Large intestine (tissue), 3 donors: ENCODE measurements at regions not wholly inside any gene's neighbourhood (a gene's known extent, or its start where the extent isn't known, plus 50 kb on each side); places are given as distances from the start of the nearest gene placed in this dataset.

Source experiments
- DNase-seq, 2 donors: peaks; one replicate each; pipeline versions ENCODE4 v3.0.0 to v3.0.0-alpha.2; 2013
- H3K27ac ChIP-seq: one replicate; pipeline ENCODE4 v1.5.1; 2013; ENCODE audit warnings: low read length
- H3K27me3 ChIP-seq: 2 replicates; pipeline ENCODE4 v1.6.1; 2013; ENCODE audit warnings: low read length; ENCODE audit not compliant: control insufficient read depth, insufficient read depth
- H3K36me3 ChIP-seq: 2 replicates; pipeline ENCODE4 v1.6.1; 2013; ENCODE audit warnings: low read length; ENCODE audit not compliant: control insufficient read depth, insufficient read depth
- H3K4me1 ChIP-seq: one replicate; pipeline ENCODE4 v1.6.1; 2013; ENCODE audit warnings: low read length; ENCODE audit not compliant: control insufficient read depth, insufficient read depth
- H3K4me3 ChIP-seq: one replicate; pipeline ENCODE4 v1.5.1; 2013; ENCODE audit warnings: low read length
- H3K9me3 ChIP-seq: one replicate; pipeline ENCODE4 v1.6.1; 2013; ENCODE audit warnings: mild to moderate bottlenecking, low read depth, low read length, moderate library complexity; ENCODE audit not compliant: control insufficient read depth
- WGBS: methylation state at CpG from one replicate; pipeline ENCODE4 v1.1.5; 2013; ENCODE audit warnings: low lambda C conversion rate; ENCODE audit not compliant: insufficient coverage; 5-methylcytosine and 5-hydroxymethylcytosine counted together

GRCh38 chr13:34696296-34696695 lies 245.8 kb upstream of the NBEA start:
- Histone ChIP-seq H3K27ac (no peak overlapping the region), H3K4me3 (no peak overlapping the region), H3K27me3 (no peaks in the 10 kb centered on the region), H3K4me1 (no peaks in the 10 kb centered on the region), H3K9me3 (no peaks in the 10 kb centered on the region), H3K36me3 (no peaks in the 10 kb centered on the region)
- no peak for DNase-seq
- 92% methylated on average over 2 of the region's 5 CpGs for WGBS

- Histone ChIP-seq H3K9me3 (no peaks in the 10 kb centered on the region), H3K4me1 (no peaks in the 10 kb centered on the region), H3K36me3 (no peaks in the 10 kb centered on the region), H3K27ac (no peak overlapping the region), H3K4me3 (no peak overlapping the region), H3K27me3 (no peaks in the 10 kb centered on the region)
- 98% methylated on average over 7 of the region's 14 CpGs for WGBS
- DNase-seq = no peak
Measured at GRCh38 chr13:34696741-34697140, 245.3 kb upstream of the NBEA start.

GRCh38 chr13:34698945-34699344 lies 243.1 kb upstream of the NBEA start:
- Histone ChIP-seq H3K4me3 (no peak overlapping the region), H3K4me1 (no peaks in the 10 kb centered on the region), H3K36me3 (no peaks in the 10 kb centered on the region), H3K9me3 (no peaks in the 10 kb centered on the region), H3K27ac (no peak overlapping the region), H3K27me3 (no peaks in the 10 kb centered on the region)
- WGBS = 100% methylated on average over 3 of the region's 3 CpGs
- DNase-seq = no peak

- no peak for DNase-seq
- no peaks in the 10 kb centered on the region for H3K9me3 ChIP-seq
- no peak overlapping the region for H3K4me3 ChIP-seq
- no peaks in the 10 kb centered on the region for H3K36me3 ChIP-seq
- no peaks in the 10 kb centered on the region for H3K27me3 ChIP-seq
- no peaks in the 10 kb centered on the region for H3K4me1 ChIP-seq
- no peak overlapping the region for H3K27ac ChIP-seq
- WGBS = no CpG with 5 or more reads among the region's 5 CpGs
Measured at GRCh38 chr13:34700155-34700554, 241.9 kb upstream of the NBEA start.

DNA sequence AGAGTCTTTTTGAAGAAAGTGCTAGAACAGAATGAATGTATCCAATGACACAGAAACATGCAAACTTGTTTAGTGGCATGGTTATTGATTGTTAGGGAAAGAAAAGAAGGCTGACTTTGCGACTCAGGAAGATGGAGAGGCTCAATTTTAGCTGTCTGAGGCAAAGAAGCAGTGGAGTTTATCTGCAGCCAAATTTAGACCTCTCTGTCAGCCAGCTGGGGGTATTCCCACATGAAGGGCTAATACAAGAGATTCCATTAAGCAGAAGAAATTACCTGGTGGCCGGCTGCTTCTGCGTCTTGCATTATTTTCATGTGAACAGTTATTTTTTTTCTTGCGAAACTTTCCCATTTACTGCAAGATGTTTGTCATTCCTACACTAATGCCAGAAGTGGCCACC lies 240.2 kb upstream of the NBEA start:
- Histone ChIP-seq H3K9me3 (no peaks in the 10 kb centered on the region), H3K4me3 (no peak overlapping the region), H3K4me1 (no peaks in the 10 kb centered on the region), H3K36me3 (no peaks in the 10 kb centered on the region), H3K27ac (no peak overlapping the region), H3K27me3 (no peaks in the 10 kb centered on the region)
- WGBS = no CpG with 5 or more reads among the region's 4 CpGs
- DNase-seq = no peak

- WGBS = no CpG with 5 or more reads among the region's 1 CpG
- DNase-seq = no peak
- Histone ChIP-seq H3K4me1 (no peaks in the 10 kb centered on the region), H3K9me3 (no peaks in the 10 kb centered on the region), H3K36me3 (no peaks in the 10 kb centered on the region), H3K27me3 (no peaks in the 10 kb centered on the region), H3K4me3 (no peak overlapping the region), H3K27ac (no peak overlapping the region)
Measured at GRCh38 chr13:34708566-34709313, 233.3 kb upstream of the NBEA start.

DNA sequence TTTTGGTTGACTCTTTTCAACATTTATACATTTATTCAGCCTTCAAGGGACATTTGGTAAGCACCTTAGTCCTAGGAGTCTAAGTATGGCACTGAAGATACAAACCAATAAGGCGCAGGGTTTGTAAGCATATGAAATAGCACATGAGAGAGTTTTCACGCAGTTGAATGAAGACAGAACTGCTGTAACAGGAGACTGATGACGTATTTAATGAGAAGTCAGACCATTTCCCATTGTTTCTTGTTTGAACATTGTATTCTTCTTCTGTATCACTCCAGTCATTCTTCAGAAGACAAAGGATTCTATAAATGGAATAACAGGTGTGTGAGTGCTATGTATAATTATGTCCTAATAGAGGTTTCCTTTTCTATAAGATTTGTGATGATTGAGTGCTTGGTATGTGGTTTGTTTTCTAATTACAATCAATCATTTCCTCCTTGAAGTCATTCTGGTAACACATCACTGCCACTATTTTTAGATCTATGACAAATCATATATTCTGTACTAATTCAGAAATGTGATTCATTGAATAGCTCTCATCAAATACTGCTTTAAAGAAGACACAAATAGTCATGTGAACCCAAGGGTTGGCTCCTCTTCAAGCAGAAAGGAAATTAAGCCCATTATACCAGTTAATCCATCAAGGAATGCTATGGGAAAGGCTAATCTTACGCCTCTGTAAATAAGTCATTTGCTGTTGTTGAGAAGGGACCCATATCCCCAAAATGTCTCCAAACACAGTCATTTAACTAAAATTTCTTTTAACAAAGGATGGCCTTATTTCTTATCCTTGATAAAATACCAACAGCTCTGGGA lies 222.8 kb upstream of the NBEA start:
- WGBS = 84% methylated on average over 3 of the region's 4 CpGs

GRCh38 chr13:34720618-34721017 lies 221.5 kb upstream of the NBEA start:
- no peaks in the 10 kb centered on the region for H3K9me3 ChIP-seq
- no peak overlapping the region for H3K4me3 ChIP-seq
- H3K27me3 ChIP-seq = no peaks in the 10 kb centered on the region
- DNase-seq = no peak
- no peaks in the 10 kb centered on the region for H3K4me1 ChIP-seq
- 75% methylated on average over 1 of the region's 2 CpGs for WGBS
- no peak overlapping the region for H3K27ac ChIP-seq
- no peaks in the 10 kb centered on the region for H3K36me3 ChIP-seq

More for the DNA sequence above, 222.8 kb upstream of the NBEA start:
- no peak overlapping the region for H3K27ac ChIP-seq
- no peak for DNase-seq
- no peaks in the 10 kb centered on the region for H3K4me1 ChIP-seq
- no peaks in the 10 kb centered on the region for H3K36me3 ChIP-seq
- no peak overlapping the region for H3K4me3 ChIP-seq
- H3K27me3 ChIP-seq = no peaks in the 10 kb centered on the region
- no peaks in the 10 kb centered on the region for H3K9me3 ChIP-seq

- 0% methylated on average over 1 of the region's 3 CpGs for WGBS
- H3K4me3 ChIP-seq = no peak overlapping the region
- no peaks in the 10 kb centered on the region for H3K4me1 ChIP-seq
- DNase-seq = no peak
- H3K27ac ChIP-seq = no peak overlapping the region
- H3K27me3 ChIP-seq = no peaks in the 10 kb centered on the region
- H3K36me3 ChIP-seq = no peaks in the 10 kb centered on the region
- H3K9me3 ChIP-seq = no peaks in the 10 kb centered on the region
Measured at GRCh38 chr13:34721631-34722595, 220.2 kb upstream of the NBEA start.

- Histone ChIP-seq H3K9me3 (no peaks in the 10 kb centered on the region), H3K4me1 (no peaks in the 10 kb centered on the region), H3K4me3 (no peak overlapping the region), H3K27me3 (no peaks in the 10 kb centered on the region), H3K36me3 (no peaks in the 10 kb centered on the region), H3K27ac (no peak overlapping the region)
- DNase-seq = no peak
Measured at GRCh38 chr13:34722922-34723321, 219.1 kb upstream of the NBEA start.
